ENCODE measurements at regions not wholly inside any gene's neighbourhood (a gene's known extent, or its start where the extent isn't known, plus 50 kb on each side); places are given as distances from the start of the nearest gene placed in this dataset.
"Not testable (repeated sequence)": the region's sequence is repeated elsewhere in the genome, so short reads cannot be mapped to it uniquely, and the experiment has no call there.

DNA sequence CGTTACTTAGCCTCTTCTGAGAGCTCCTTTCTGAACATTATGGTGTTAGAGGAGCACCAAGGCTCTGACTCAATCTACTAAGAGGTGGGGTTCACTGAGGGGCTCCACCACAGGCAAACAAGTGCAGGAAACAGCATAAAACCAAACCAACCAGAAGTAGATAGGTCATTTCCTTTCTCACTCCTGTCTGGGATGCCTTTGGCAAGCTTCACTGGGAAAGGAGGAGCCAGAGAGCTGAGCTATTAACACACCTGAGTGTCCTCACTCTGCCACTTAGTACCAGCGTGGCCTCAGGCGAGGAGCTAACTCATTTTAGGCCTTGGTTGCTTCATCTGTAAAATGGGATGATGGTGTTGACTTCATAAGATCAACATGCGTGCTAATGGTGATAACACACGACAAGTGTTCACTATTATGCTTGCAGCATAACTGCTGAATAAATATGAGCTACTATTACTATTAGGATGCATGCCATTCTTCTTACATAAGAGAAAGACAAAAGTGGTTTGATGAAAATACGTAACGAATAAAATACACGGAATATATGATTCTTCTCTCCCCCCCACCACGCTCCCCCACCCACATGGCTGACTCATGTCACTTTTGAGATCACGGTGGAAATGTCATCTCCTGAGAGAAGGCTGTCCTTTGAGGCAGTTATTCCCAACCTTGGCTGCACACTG is 185.4 kb downstream of the BCAS1 start:
- DNase-seq (ENCODE audit: low read depth) = no peak
- no peak overlapping the region for H3K4me3 ChIP-seq (ENCODE audit: low read depth, low read length)
- TF ChIP-seq, protein P1, sequence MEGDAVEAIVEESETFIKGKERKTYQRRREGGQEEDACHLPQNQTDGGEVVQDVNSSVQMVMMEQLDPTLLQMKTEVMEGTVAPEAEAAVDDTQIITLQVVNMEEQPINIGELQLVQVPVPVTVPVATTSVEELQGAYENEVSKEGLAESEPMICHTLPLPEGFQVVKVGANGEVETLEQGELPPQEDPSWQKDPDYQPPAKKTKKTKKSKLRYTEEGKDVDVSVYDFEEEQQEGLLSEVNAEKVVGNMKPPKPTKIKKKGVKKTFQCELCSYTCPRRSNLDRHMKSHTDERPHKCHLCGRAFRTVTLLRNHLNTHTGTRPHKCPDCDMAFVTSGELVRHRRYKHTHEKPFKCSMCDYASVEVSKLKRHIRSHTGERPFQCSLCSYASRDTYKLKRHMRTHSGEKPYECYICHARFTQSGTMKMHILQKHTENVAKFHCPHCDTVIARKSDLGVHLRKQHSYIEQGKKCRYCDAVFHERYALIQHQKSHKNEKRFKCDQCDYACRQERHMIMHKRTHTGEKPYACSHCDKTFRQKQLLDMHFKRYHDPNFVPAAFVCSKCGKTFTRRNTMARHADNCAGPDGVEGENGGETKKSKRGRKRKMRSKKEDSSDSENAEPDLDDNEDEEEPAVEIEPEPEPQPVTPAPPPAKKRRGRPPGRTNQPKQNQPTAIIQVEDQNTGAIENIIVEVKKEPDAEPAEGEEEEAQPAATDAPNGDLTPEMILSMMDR (IDR thresholded peaks at IDR 0.05; ENCODE audit: insufficient read depth, low read depth, low read length) = no peak

DNA sequence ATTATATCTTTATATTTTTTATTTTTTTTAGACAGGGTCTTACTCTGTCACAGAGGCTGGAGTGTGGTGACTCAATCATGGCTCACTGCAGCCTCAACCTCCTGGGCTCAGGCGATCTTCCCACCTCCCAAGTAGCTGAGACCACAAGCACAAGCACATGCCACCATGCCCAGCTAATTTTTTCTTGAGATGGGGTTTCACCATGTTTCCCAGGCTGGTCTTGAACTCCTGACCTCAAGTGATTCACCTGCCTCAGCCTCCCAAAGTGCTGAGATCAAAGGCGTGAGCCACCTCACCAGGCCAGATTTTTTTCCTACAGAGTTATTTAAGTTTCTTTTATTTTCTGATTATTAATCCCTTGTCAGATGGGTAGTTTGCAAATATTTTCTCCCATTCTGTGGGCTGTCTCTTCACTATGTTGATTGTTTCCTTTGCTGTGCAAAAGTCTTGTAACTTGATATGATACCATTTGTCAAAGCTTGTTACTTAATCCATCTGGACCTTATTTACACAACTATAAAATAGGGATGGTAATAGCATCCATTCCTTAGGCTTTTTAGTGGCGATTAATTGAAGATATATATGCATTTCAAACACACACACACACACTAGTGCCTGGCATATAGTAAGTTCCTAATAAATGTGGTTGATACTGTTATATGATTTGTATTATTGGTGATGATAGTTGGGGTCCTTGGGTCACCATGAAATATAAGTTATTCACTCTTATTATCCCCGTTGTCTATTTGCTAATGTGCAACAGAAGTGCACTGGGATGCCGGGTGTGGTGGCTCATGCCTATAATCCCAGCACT is 187.1 kb downstream of the BCAS1 start:
- TF ChIP-seq, protein P1 (IDR thresholded peaks at IDR 0.05; ENCODE audit: insufficient read depth, low read depth, low read length) = no peak
- no peak overlapping the region for H3K4me3 ChIP-seq (ENCODE audit: low read depth, low read length)
- no peak for DNase-seq (ENCODE audit: low read depth)

DNA sequence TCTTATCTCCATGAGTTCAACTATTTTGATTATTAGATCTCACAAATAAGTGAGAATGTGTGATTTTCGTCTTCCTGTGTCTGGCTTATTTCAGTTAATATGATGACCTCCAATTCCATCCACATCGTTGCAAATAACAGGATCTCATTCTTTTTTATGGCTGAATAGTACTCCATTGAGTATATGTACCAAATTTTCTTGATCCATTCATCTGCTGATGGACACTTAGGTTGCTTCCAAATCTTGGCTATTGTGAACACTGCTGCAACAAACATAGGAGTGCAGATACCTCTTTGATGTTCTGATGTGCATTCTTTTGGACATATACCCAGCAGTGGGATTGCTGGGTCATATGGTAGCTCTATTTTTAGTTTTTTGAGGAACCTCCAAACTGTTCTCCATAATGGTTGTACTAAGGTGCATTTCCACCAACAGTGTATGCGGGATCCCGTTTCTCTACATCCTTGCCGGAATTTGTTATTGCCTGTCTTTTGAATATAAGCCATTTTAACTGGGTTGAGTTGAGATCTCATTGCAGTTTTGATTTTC is 187.9 kb downstream of the BCAS1 start:
- not testable (repeated sequence) for DNase-seq (ENCODE audit: low read depth); H3K4me3 ChIP-seq (ENCODE audit: low read depth, low read length)

DNA sequence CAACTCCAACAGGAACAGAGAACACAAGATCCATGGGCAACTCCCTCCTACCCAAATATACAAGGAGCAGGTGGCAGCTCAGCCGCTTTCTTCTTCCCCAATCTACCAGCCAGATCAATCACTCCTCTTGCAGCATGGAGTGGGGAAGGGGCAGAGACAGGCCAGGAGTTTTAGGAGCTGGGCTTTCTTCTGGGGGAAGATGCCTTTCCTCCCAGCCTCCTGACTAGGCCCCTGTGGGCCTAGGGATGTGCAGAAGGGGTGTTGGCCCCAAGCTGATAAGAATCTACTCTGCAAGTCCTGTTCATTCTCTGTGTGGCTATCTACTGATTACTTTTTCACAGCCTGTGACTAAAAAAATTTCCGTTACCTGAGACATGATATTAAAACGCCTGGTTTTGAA is 189.0 kb downstream of the BCAS1 start:
- no peak overlapping the region for H3K4me3 ChIP-seq (ENCODE audit: low read depth, low read length)
- DNase-seq (ENCODE audit: low read depth) = no peak
- TF ChIP-seq, protein P1 (IDR thresholded peaks at IDR 0.05; ENCODE audit: insufficient read depth, low read depth, low read length) = no peak

DNA sequence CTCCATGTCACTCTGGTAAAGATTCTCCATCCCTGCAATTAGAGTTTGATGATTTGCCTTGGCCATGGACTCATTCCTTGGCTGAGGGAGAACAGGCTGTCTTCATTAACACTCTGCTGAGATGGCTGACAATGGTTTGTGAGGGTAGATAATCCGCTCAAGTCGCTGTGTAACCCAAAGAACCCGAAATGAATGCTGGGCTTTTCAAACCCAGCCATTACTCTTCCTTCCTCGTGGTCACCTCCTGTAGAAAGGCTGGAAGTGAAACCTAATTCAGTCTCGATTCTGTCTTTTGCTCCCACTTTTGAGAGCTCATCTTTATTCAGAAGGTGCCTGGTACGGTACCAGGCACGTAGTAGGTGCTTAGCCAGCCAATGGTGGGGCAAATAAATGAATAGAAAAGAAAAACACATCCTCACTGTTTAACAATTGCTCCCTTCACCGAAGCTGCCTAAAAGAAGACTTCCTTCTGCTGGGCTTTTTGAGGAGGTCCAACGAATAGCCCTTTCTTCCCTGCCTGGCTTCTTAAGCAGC is 190.2 kb downstream of the BCAS1 start:
- TF ChIP-seq, protein P1 (IDR thresholded peaks at IDR 0.05; ENCODE audit: insufficient read depth, low read depth, low read length) = no peak
- no peak for DNase-seq (ENCODE audit: low read depth)
- H3K4me3 ChIP-seq (ENCODE audit: low read depth, low read length) = no peak overlapping the region

DNA sequence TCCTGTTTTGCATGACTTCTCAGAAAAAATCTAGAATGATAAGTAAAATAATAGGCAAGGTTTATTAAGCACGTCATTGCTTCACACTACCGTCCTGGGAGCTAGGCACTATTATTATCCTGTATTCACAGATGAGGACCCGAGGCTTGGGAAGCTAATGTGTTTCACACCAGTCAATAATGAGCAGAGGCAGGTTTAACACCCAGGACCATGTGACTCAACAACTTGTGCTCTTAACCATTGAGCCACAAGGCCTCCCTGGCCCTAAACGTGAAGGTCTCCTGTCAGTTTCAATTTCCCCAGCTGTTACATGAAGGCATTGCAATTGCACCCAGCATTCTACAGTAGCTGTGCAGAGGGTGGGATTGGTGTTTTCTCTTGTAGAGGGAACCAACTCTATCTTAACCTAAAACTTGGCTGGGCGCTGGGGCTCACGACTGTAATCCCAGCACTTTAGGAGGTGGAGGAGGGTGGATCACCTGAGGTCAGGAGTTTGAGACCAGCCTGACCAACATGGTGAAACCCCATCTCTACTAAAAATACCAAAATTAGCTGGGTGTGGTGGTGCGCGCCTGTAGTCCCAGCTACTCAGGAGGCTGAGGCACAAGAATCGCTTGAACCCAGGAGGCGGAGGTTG is 191.2 kb downstream of the BCAS1 start:
- no peak overlapping the region for H3K4me3 ChIP-seq (ENCODE audit: low read depth, low read length)
- DNase-seq (ENCODE audit: low read depth) = peak; percentile 42
- TF ChIP-seq, protein P1 (IDR thresholded peaks at IDR 0.05; ENCODE audit: insufficient read depth, low read depth, low read length) = no peak

All from fibroblast of villous mesenchyme (primary cell).